ENCODE measurements at regions not wholly inside any gene's neighbourhood (a gene's known extent, or its start where the extent isn't known, plus 50 kb on each side); places are given as distances from the start of the nearest gene placed in this dataset.
A peak's percentile ranks its signal among the peaks of the same experiment; 100 is the strongest.
"Not testable (repeated sequence)": the region's sequence is repeated elsewhere in the genome, so short reads cannot be mapped to it uniquely, and the experiment has no call there.

- Histone ChIP-seq H3K36me3 (no peaks in the 10 kb centered on the region), H3K27me3 (no peaks in the 10 kb centered on the region), H3K4me3 (peak overlapping the region; percentile 23), H3K9me3 (0 out of 2 replicates have a peak, but pooled peaks cover 2% of the 10 kb centered on the region)
- no peak for DNase-seq
Measured at GRCh38 chr5:106680330-106680729, 990.4 kb downstream of the EFNA5 start.

GRCh38 chr5:106677057-106677456 lies 993.7 kb downstream of the EFNA5 start:
- H3K9me3 ChIP-seq: no peaks in the 10 kb centered on the region
- no peak for DNase-seq
- H3K27me3 ChIP-seq: no peaks in the 10 kb centered on the region
- no peaks in the 10 kb centered on the region for H3K36me3 ChIP-seq
- no peak overlapping the region for H3K4me3 ChIP-seq

DNA sequence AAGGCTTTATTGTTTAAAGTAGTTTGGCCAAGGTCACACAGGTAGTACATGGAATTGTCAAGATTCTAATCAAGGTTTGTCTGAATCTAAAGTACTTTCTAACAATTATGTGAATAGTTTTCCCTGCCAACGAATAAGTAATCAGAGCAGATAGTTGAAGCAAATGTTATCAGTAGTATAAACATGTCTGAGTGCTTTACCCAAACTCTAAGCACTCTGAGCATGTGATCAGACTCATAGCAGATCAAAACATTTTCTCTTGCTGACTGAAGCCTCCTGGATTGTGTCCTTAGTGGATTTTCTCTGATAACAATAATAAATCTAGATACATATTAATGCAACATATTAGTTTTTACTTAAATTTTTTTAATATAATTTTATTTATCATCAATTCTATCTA lies 995.0 kb downstream of the EFNA5 start:
- H3K36me3 ChIP-seq: no peaks in the 10 kb centered on the region
- no peaks in the 10 kb centered on the region for H3K9me3 ChIP-seq
- H3K27me3 ChIP-seq: no peaks in the 10 kb centered on the region
- no peak overlapping the region for H3K4me3 ChIP-seq
- no peak for DNase-seq

DNA sequence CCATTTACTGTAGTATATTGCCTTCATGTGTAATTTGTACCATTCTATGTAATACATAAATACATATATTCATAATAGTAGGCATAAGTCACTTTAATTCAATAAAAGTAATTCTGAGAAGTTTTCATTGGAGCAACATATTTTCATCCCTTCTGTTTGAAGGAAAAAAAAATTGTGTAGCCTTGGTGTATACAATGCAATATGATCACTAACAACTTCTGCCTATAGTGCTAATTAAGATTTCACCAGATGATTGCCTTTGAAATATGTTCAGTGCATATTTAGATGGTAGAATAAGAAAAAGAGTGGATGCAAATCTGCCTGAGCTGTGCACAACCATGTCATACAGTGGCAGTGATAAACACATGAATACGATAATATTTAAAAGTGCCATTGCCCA lies 996.8 kb downstream of the EFNA5 start:
- no peak overlapping the region for H3K4me3 ChIP-seq

GRCh38 chr5:106661866-106662265 lies 1008.9 kb downstream of the EFNA5 start:
- Histone ChIP-seq H3K9me3 (no peaks in the 10 kb centered on the region), H3K4me3 (no peak overlapping the region), H3K27me3 (no peaks in the 10 kb centered on the region), H3K36me3 (no peaks in the 10 kb centered on the region)
- DNase-seq: no peak

More for the DNA sequence above, 996.8 kb downstream of the EFNA5 start:
- no peak for DNase-seq
- Histone ChIP-seq H3K27me3 (no peaks in the 10 kb centered on the region), H3K9me3 (no peaks in the 10 kb centered on the region), H3K36me3 (no peaks in the 10 kb centered on the region)

DNA sequence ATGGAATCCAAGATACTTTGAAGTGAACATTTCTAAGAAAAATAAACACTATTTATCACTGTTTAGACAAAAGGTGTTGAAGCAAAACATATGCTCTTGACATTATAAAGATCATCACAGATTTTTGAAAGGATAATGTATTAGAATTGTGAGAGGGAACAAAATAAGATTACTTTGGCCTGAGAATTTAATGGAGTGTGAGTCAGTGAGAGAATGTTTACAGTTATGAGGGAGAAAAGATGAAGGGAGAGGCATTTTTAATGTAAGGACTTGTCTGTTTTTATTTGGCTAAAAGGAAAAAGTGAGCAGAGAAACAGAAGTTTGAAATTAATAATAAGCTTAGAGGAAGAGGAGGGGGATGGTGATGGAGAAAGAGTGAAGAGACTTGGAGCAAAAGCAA lies 1010.1 kb downstream of the EFNA5 start:
- H3K36me3 ChIP-seq: no peaks in the 10 kb centered on the region
- H3K9me3 ChIP-seq: no peaks in the 10 kb centered on the region
- DNase-seq: no peak
- no peak overlapping the region for H3K4me3 ChIP-seq
- H3K27me3 ChIP-seq: no peaks in the 10 kb centered on the region

DNA sequence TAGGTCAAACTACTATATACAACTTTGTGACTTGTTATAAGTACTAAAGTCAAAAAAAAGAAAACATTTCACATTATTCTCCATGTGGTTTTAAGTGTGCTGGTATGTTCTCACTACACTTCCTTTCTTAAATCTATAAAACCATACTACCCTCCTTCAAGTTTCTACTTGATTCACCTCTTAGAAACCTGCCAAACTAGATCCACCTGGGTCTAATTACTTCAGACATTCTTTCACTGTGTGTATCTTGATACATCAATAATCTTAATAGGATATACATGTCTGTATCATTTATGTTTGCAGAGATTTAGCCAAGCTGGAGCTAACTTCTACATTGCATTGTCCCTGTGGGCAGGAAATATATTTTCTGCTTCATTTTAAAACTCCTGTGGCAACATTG lies 1012.6 kb downstream of the EFNA5 start:
- peaks cover 14% of the 10 kb centered on the region for H3K9me3 ChIP-seq
- no peaks in the 10 kb centered on the region for H3K36me3 ChIP-seq
- DNase-seq: no peak
- no peak overlapping the region for H3K4me3 ChIP-seq
- H3K27me3 ChIP-seq: no peaks in the 10 kb centered on the region

DNA sequence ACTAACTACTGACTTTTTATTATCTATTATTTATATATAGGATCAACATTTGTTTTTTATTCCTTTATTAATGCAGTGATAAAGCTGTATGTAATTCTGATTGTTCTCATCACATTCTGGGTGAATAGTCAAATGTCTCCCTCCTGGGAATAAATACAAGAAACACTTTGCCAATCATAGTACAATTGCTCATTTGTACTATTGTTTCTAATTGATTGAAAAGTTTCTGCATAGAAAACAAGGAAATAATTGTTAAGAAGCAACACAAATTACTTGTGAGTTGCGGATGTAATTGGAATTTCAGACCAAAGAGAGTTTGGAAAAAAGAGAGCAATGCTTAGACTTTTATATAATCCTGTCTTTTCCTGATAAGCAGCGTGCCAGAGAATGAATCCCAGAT lies 1013.9 kb downstream of the EFNA5 start:
- H3K27me3 ChIP-seq: no peaks in the 10 kb centered on the region
- peaks cover 14% of the 10 kb centered on the region for H3K9me3 ChIP-seq
- no peak for DNase-seq
- no peak overlapping the region for H3K4me3 ChIP-seq
- no peaks in the 10 kb centered on the region for H3K36me3 ChIP-seq

GRCh38 chr5:106649031-106649430 lies 1021.7 kb downstream of the EFNA5 start:
- 0 out of 2 replicates have a peak, but pooled peaks cover 3% of the 10 kb centered on the region for H3K9me3 ChIP-seq
- DNase-seq: no peak
- H3K4me3 ChIP-seq: no peak overlapping the region
- no peaks in the 10 kb centered on the region for H3K27me3 ChIP-seq
- no peaks in the 10 kb centered on the region for H3K36me3 ChIP-seq

- no peak overlapping the region for H3K4me3 ChIP-seq
- no peaks in the 10 kb centered on the region for H3K36me3 ChIP-seq
- no peaks in the 10 kb centered on the region for H3K9me3 ChIP-seq
- DNase-seq: no peak
- no peaks in the 10 kb centered on the region for H3K27me3 ChIP-seq
Measured at GRCh38 chr5:106648401-106648800, 1022.3 kb downstream of the EFNA5 start.

GRCh38 chr5:106646106-106646505 lies 1024.6 kb downstream of the EFNA5 start:
- Histone ChIP-seq H3K36me3 (no peaks in the 10 kb centered on the region), H3K4me3 (no peak overlapping the region), H3K27me3 (no peaks in the 10 kb centered on the region), H3K9me3 (no peaks in the 10 kb centered on the region)
- DNase-seq: no peak

DNA sequence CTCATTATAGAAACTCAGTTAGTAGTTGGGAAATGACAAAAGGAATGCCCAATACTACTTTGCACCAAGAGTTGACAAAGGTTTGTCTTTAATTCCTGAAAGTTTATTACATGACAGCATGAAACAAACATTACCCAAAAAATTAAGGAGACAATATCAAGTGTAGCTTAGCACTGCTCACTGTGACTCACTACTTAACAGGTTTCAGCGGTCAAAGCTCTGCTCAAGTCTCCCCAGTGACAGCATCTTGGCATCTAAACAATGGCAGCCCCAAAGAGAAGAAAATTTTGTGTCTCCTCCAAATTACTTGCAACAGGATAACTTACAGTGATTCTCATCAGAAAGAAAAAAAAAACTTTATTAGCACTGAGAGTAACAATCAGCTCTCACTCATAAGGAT lies 1030.2 kb downstream of the EFNA5 start:
- DNase-seq: no peak
- Histone ChIP-seq H3K36me3 (no peaks in the 10 kb centered on the region), H3K9me3 (no peaks in the 10 kb centered on the region), H3K27me3 (no peaks in the 10 kb centered on the region), H3K4me3 (no peak overlapping the region)

GRCh38 chr5:106639488-106639887 lies 1031.2 kb downstream of the EFNA5 start:
- H3K9me3 ChIP-seq: no peaks in the 10 kb centered on the region
- DNase-seq: no peak
- H3K27me3 ChIP-seq: no peaks in the 10 kb centered on the region

GRCh38 chr5:106637275-106637674 lies 1033.5 kb downstream of the EFNA5 start:
- Histone ChIP-seq H3K27me3 (no peaks in the 10 kb centered on the region), H3K4me3 (no peak overlapping the region), H3K36me3 (no peaks in the 10 kb centered on the region), H3K9me3 (no peaks in the 10 kb centered on the region)
- no peak for DNase-seq

More at GRCh38 chr5:106639488-106639887, 1031.2 kb downstream of the EFNA5 start:
- H3K4me3 ChIP-seq: no peak overlapping the region
- no peaks in the 10 kb centered on the region for H3K36me3 ChIP-seq

- H3K27me3 ChIP-seq: no peaks in the 10 kb centered on the region
- DNase-seq: no peak
- H3K9me3 ChIP-seq: no peaks in the 10 kb centered on the region
- H3K4me3 ChIP-seq: no peak overlapping the region
- H3K36me3 ChIP-seq: no peaks in the 10 kb centered on the region
Measured at GRCh38 chr5:106634375-106634774, 1036.4 kb downstream of the EFNA5 start.

DNA sequence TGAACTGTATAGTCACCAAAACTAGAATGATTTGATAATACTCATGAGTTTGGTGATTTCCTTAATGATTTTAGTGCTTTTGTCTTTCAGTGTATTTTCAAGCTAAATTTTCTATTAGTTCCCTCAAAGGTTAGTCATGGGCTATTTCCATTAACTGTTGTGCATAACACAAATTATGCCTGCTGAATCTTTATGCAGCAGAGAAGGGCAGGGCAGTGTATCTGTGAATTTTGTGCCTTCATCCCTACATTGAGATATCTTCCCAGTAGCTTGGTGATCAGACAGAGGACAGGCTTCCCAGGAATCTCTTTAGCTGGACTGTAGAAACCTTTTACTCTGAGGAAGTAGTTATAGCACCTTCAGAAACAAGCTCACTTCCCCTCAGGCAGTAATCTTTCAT lies 1036.9 kb downstream of the EFNA5 start:
- no peak overlapping the region for H3K4me3 ChIP-seq
- H3K27me3 ChIP-seq: no peaks in the 10 kb centered on the region
- no peak for DNase-seq
- no peaks in the 10 kb centered on the region for H3K36me3 ChIP-seq
- H3K9me3 ChIP-seq: no peaks in the 10 kb centered on the region

GRCh38 chr5:106628456-106628855 lies 1042.3 kb downstream of the EFNA5 start:
- not testable (repeated sequence) for H3K27me3 ChIP-seq, H3K9me3 ChIP-seq, H3K36me3 ChIP-seq, H3K4me3 ChIP-seq, DNase-seq

DNA sequence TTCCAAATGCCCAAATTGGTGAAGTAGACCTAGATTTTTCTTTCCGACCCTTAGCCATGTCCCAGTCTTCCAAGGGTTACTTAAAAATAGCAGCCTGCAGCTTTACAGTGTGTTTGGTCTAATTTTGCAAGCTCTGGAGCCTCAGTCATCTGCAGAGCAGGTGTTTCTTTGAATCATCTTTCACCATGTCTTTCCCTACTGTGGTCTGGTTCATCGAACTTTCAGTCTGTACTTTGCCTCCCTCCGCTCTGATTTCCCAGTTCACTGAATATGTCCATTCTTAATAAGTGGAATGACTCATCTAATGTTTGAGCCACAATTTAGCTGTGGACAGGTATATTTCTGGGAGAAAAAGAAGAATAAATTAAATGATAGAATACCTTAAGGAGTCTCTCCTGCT lies 1060.7 kb downstream of the EFNA5 start:
- Histone ChIP-seq H3K9me3 (no peaks in the 10 kb centered on the region), H3K27me3 (no peaks in the 10 kb centered on the region), H3K36me3 (no peaks in the 10 kb centered on the region), H3K4me3 (no peak overlapping the region)
- DNase-seq: no peak

DNA sequence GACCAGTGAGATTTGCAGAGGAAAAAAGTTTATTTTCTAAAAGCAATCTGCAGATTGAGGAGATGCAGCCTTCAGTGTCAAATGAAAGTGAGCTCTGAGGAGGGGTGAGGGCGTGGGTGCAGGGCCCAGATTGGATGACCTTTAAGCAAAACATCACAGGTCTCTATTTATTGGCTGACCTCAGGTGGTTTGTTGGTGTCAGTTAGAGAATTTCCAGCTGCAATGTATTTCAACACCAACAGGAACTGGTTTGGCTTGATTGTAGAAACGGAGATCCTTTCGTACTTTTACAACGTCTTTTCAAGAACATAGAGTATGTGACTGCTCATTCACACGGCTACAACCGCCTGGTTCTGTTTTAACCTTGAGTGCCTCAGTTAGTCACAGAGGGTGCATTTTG lies 1069.1 kb downstream of the EFNA5 start:
- no peak for DNase-seq
- H3K36me3 ChIP-seq: no peaks in the 10 kb centered on the region
- no peaks in the 10 kb centered on the region for H3K27me3 ChIP-seq
- H3K9me3 ChIP-seq: no peaks in the 10 kb centered on the region
- H3K4me3 ChIP-seq: no peak overlapping the region

Data from MG63 (cell line).